Chondrocyte (in vitro differentiated cells): ENCODE measurements at regions not wholly inside any gene's neighbourhood (a gene's known extent, or its start where the extent isn't known, plus 50 kb on each side); places are given as distances from the start of the nearest gene placed in this dataset.

Experiments used
- DNase-seq: peaks from one replicate; pipeline ENCODE4 v3.0.0; 2021; ENCODE audit warnings: mixed read lengths, low spot score
- H3K27ac Mint-ChIP-seq: one replicate; pipeline ENCODE4 v1.8.0; 2021; ENCODE audit warnings: mild to moderate bottlenecking, moderate library complexity, mixed read lengths; ENCODE audit not compliant: unreplicated experiment
- H3K27me3 Mint-ChIP-seq: 2 replicates; pipeline ENCODE4 v1.8.0; 2021; ENCODE audit warnings: low read depth, mixed read lengths
- H3K36me3 Mint-ChIP-seq: 2 replicates; pipeline ENCODE4 v1.8.0; 2021; ENCODE audit warnings: low read depth, mixed read lengths
- H3K4me1 Mint-ChIP-seq: 2 replicates; pipeline ENCODE4 v1.8.0; 2021; ENCODE audit warnings: low read depth, mild to moderate bottlenecking, mixed read lengths
- H3K4me3 Mint-ChIP-seq: one replicate; pipeline ENCODE4 v1.8.0; 2021; ENCODE audit warnings: mild to moderate bottlenecking, moderate library complexity, mixed read lengths; ENCODE audit not compliant: unreplicated experiment
- H3K9me3 Mint-ChIP-seq: 2 replicates; pipeline ENCODE4 v1.8.0; 2021; ENCODE audit warnings: low read depth, mixed read lengths
- TF ChIP-seq, protein P1 (sequence below): fragments of 200-600 bp; sonication (generic); IDR thresholded peaks from 2 replicates; pipeline ENCODE4 v1.5.0; 2021; ENCODE audit warnings: antibody characterized with exemption, mild to moderate bottlenecking, moderate library complexity

DNA sequence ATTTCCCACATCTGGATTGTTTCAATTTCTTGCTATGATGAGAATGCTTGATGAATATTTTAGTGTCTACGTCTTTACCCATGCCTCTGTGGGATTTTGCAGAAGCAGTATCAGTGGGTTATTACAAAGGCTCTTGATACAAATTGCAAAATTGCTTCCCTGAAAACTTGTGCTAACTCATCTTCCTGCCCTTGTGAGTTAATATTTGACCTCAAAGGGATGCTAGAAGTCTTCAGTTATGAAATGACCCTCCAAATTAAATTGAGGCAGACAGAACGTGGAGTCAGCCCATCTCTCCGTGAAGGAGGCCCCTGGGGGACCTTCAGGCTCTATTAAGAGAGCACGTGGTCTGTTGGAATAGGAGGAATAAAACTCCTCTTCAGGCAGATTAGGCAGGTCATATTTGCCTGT lies 239.2 kb upstream of the HS6ST1 start:
- no peak for DNase-seq
- Mint-ChIP-seq H3K36me3 (peaks cover 1% of the 10 kb centered on the region), H3K4me3 (no peak overlapping the region), H3K9me3 (peaks cover 4% of the 10 kb centered on the region), H3K4me1 (peaks cover 6% of the 10 kb centered on the region), H3K27me3 (peaks cover 2% of the 10 kb centered on the region), H3K27ac (no peak overlapping the region)
- TF ChIP-seq, protein P1, sequence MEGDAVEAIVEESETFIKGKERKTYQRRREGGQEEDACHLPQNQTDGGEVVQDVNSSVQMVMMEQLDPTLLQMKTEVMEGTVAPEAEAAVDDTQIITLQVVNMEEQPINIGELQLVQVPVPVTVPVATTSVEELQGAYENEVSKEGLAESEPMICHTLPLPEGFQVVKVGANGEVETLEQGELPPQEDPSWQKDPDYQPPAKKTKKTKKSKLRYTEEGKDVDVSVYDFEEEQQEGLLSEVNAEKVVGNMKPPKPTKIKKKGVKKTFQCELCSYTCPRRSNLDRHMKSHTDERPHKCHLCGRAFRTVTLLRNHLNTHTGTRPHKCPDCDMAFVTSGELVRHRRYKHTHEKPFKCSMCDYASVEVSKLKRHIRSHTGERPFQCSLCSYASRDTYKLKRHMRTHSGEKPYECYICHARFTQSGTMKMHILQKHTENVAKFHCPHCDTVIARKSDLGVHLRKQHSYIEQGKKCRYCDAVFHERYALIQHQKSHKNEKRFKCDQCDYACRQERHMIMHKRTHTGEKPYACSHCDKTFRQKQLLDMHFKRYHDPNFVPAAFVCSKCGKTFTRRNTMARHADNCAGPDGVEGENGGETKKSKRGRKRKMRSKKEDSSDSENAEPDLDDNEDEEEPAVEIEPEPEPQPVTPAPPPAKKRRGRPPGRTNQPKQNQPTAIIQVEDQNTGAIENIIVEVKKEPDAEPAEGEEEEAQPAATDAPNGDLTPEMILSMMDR = no peak

GRCh38 chr2:128558441-128558840 lies 239.8 kb upstream of the HS6ST1 start:
- TF ChIP-seq, protein P1 = no peak

DNA sequence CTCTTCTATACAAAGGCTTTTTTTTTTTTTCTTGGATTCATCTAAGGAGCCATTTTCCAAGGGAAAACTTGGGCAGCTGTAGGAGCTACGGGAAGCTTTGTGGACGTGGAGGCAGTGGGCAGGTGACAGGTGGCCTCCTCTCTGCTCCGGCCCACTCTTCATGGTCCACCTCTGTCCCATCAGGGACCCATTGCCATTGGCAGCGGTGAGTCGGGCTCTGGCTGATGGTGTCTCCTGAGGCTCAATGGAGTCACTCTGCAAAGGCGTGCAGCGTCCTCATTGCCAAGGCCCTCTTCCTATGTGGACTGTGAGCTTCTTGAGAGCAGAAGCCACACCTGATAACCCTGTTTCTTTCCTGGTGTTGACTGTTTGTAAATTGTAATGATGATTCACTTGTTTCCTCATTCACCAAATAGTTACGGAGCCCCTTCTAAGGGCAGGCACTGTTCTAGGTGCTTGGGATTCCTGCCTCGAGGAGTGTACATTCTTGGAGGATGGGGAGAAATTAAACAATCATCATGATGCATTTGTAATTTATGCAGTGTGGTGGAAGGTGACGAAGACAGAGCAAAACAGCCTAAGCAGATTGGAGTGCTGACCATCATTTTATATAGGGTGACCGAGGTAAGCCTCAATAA lies 240.3 kb upstream of the HS6ST1 start:
- H3K4me1 Mint-ChIP-seq = peaks cover 15% of the 10 kb centered on the region
- H3K9me3 Mint-ChIP-seq = peaks cover 4% of the 10 kb centered on the region
- no peak overlapping the region for H3K27ac Mint-ChIP-seq
- peaks cover 2% of the 10 kb centered on the region for H3K27me3 Mint-ChIP-seq
- no peak for DNase-seq
- peaks cover 1% of the 10 kb centered on the region for H3K36me3 Mint-ChIP-seq
- TF ChIP-seq, protein P1 = no peak
- H3K4me3 Mint-ChIP-seq = no peak overlapping the region

More at GRCh38 chr2:128558441-128558840, 239.8 kb upstream of the HS6ST1 start:
- DNase-seq = no peak
- Mint-ChIP-seq H3K4me3 (no peak overlapping the region), H3K27me3 (peaks cover 2% of the 10 kb centered on the region), H3K36me3 (peaks cover 1% of the 10 kb centered on the region), H3K4me1 (peaks cover 12% of the 10 kb centered on the region), H3K27ac (no peak overlapping the region), H3K9me3 (peaks cover 4% of the 10 kb centered on the region)

DNA sequence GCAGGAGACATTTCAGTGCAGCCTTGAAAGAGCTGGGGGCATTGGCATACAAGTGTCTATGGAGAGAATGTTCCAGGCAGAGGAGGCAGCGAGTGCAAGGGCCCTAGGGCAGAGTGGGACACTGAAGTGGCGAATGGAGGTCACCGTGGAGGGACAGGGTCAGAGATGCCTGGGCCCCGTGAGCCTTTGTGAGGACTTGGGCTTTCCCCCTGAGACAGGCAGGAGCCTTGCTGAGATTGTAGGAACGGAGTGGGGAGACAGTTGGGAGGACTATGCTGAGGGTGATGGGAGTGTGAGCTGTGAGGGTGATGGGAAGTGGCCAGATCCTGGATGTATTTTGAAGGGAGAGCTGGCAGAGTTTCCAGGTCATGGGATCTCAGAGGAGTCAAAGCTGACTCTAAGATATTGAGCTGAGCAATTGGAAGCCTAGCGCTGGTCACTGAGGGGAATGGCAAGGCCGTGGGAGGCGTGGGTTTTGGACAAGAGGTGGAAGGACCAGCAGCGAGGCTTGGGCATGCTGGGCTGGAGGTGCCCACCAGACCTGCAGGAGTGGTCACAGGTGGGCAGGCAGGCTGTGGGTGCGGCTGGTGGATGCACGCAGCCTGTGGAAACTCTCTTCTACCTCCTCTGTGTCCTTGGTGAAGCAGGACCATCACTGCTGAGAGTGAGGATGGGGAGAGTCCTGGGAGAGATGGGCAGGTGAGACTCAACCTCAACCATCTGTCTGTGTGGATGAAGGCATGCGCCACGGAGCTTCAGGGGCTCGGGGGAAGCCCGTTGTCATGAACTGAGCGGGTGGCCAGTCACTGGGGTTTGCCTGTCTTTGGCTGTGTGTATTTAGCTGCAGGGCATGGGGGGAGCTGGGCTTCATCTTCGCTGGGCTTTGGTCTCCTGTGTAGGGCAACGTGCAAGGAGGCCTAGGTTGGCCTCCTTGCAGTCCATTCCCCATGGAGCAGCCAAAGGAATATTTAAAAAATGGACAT lies 241.2 kb upstream of the HS6ST1 start:
- H3K27ac Mint-ChIP-seq = no peak overlapping the region
- H3K9me3 Mint-ChIP-seq = no peaks in the 10 kb centered on the region
- H3K4me1 Mint-ChIP-seq = peaks cover 15% of the 10 kb centered on the region
- H3K4me3 Mint-ChIP-seq = no peak overlapping the region
- DNase-seq = no peak
- no peaks in the 10 kb centered on the region for H3K36me3 Mint-ChIP-seq
- TF ChIP-seq, protein P1 = no peak
- H3K27me3 Mint-ChIP-seq = peaks cover 2% of the 10 kb centered on the region

- TF ChIP-seq, protein P1 = no peak
- Mint-ChIP-seq H3K4me3 (no peak overlapping the region), H3K9me3 (no peaks in the 10 kb centered on the region), H3K27me3 (peaks cover 2% of the 10 kb centered on the region), H3K27ac (no peak overlapping the region), H3K4me1 (peaks cover 15% of the 10 kb centered on the region), H3K36me3 (no peaks in the 10 kb centered on the region)
- no peak for DNase-seq
These were observed 242.1 kb upstream of the HS6ST1 start for GRCh38 chr2:128560718-128561117.
